ENCODE measurements at regions not wholly inside any gene's neighbourhood (a gene's known extent, or its start where the extent isn't known, plus 50 kb on each side); places are given as distances from the start of the nearest gene placed in this dataset.

DNA sequence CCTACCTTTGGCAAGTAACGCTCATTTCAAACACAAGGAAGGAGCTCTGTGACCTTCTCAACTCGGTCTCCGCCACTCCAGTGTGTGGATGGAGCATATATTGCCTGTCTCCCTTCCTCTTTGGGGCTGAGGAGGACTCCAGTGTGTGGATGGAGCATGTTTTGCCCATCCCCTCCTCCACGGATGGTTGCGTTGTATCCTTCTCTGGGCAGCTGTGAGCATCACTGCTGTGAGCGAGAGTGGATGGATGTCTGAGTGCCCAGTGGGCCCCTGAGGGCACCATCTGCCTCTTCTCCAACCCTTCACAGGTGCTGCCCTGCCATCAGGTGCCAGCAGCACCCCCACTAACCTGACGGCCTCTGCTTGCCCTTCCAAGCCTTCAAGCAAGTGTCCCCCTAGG is 186.2 kb downstream of the TEX29 start:
- intact Hi-C loops (cut with DNase I, micrococcal nuclease), result no loop called here
- peak in 1 of 3 donors; percentile 22 for DNase-seq
- TF ChIP-seq, protein P1, sequence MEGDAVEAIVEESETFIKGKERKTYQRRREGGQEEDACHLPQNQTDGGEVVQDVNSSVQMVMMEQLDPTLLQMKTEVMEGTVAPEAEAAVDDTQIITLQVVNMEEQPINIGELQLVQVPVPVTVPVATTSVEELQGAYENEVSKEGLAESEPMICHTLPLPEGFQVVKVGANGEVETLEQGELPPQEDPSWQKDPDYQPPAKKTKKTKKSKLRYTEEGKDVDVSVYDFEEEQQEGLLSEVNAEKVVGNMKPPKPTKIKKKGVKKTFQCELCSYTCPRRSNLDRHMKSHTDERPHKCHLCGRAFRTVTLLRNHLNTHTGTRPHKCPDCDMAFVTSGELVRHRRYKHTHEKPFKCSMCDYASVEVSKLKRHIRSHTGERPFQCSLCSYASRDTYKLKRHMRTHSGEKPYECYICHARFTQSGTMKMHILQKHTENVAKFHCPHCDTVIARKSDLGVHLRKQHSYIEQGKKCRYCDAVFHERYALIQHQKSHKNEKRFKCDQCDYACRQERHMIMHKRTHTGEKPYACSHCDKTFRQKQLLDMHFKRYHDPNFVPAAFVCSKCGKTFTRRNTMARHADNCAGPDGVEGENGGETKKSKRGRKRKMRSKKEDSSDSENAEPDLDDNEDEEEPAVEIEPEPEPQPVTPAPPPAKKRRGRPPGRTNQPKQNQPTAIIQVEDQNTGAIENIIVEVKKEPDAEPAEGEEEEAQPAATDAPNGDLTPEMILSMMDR (IDR thresholded peaks at IDR 0.05), result no peak
- no peak overlapping the region for H3K4me3 ChIP-seq
- no peaks in the 10 kb centered on the region for H3K9me3 ChIP-seq
- H3K4me1 ChIP-seq (ENCODE audit: low read depth), result no peaks in the 10 kb centered on the region
- H3K36me3 ChIP-seq (ENCODE audit: low read depth), result no peaks in the 10 kb centered on the region
- no peak for ATAC-seq

DNA sequence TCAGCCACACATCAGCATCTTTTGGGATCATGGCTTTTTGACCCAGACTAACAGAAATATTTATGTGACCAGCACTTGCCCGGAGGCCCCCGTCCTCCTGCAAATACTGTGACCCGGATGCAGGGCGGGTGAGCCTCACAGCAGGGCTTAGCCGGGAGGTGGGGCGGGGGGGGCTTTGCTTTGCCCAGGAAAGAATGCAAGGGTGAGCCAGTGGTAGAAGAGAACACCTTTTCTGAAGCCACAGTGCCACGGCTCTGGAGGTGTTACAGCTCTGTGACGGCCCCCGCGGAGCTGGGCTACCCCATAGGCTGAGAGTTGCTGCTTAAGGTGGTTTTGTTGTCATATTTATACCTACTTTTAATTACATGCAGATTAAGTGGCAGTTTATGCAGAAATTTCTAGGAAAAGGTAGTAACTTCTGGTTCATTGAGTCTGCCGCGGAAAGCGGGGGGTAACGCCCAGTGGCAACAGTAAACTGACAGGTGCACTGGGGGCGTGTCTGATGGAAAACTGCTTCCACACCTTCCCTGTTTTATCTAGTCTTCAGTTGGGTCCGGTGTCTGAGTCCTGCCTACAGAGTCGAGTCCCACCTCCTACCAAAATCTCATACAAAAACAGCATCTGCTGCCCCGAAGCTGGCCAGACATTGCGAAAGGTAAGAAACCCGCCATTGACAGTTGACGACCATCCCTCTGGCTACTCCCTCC is 187.9 kb downstream of the TEX29 start:
- Histone ChIP-seq H3K4me3 (no peak overlapping the region), H3K4me1 (ENCODE audit: low read depth) (no peaks in the 10 kb centered on the region), H3K36me3 (ENCODE audit: low read depth) (no peaks in the 10 kb centered on the region), H3K9me3 (no peaks in the 10 kb centered on the region)
- TF ChIP-seq, protein P1 (IDR thresholded peaks at IDR 0.05), result no peak
- DNase-seq (peak in 1 of 3 donors; percentile 22), ATAC-seq (no peak)
- intact Hi-C loops (cut with DNase I, micrococcal nuclease), result no loop called here

DNA sequence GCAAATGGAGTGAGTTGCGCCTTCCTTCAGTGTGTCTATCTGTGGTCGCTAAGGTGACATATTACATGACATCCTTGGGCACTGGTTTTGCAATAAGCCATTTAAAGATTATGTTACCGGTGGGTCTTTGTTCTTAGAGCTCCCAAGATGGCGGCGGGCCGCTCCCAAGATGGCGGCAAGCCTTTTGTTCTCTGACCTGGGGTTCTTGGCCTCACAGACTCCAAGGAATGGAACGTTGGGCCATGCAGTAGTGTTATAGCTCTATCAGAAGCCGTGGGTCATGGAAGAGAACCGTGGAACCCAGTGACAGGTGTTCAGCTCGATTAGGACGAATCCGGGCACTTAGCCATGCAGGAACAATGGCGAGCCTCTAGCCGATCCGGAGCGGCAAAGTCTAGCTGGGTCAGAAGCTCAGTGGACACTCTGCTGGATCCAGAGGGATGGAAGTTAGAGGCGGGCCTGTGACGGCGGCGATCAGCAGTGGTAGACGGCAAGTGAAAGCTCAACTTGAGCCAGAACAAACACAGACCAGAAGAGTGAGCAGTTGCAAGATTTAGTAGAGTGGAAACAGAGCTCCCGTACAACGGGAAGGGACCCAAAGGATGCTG is 188.6 kb downstream of the TEX29 start:
- DNase-seq (peak in 1 of 3 donors; percentile 33), ATAC-seq (no peak)
- Histone ChIP-seq H3K4me1 (ENCODE audit: low read depth) (no peaks in the 10 kb centered on the region), H3K4me3 (no peak overlapping the region), H3K9me3 (no peaks in the 10 kb centered on the region), H3K36me3 (ENCODE audit: low read depth) (no peaks in the 10 kb centered on the region)
- TF ChIP-seq, protein P1 (IDR thresholded peaks at IDR 0.05), result no peak
- intact Hi-C loops (cut with DNase I, micrococcal nuclease), result no loop called here

DNA sequence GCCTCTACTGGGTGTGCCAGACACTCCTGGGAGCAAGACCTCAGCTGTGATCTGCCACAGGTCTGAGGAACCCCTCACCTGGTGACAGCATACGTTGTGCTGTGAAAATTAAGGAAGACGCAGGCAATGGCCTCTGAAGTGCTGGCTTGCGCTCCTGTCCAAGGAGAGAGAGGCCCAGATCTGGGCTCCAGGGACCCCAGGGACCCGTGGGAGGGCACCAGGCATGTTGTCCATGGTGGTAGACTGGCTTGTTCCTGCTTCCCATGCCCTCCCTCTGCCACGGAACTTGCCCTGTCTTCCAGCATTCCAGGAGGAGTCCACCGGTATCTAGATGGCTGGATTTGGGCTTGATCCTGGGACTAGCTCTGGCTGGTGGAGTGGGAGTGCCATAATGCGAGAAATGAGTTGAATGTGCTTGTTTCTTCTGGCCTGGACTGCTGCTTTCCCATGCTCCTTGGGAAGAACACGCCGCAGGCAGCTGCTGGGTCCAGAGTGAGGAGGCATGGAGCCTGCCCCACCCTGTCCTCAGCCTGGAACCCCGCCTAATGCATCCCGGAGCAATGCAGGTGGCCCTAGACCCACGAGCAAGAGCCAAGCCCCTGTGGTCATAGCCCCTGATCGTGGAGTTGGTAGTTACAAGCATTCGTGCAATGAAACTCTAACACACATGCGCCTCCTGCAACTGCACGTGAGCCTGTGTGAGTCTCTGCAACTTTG is 190.2 kb downstream of the TEX29 start:
- TF ChIP-seq, protein P1 (IDR thresholded peaks at IDR 0.05), result no peak
- Histone ChIP-seq H3K9me3 (no peaks in the 10 kb centered on the region), H3K4me3 (no peak overlapping the region), H3K4me1 (ENCODE audit: low read depth) (no peaks in the 10 kb centered on the region), H3K36me3 (ENCODE audit: low read depth) (no peaks in the 10 kb centered on the region)
- no peak for ATAC-seq
- DNase-seq, result no peak
- intact Hi-C loops (cut with DNase I, micrococcal nuclease), result no loop called here

DNA sequence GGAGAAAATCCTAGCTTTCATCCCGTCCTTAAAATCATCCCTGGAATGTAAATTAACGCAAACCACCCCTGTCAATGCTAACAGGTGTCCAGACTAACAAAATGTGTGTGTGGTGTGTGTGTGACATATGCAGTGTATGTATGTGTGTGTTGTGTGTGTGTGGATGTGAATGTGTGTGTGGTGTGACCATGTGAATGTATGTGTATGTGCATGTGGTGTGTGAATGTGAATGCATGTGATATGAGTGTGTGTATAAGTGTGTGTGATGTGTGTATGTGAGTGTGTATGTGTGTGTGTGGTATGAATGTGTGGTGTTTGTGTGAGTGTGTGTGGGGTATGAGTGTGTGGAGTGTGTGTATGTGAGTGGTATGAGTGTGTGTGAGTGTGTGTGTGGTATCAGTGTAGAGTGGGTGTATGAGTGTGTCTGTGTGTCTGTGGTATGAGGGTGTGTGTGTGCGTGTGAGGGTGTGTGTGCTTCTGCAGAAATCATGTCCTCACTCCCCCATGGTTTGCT is 190.8 kb downstream of the TEX29 start:
- no peaks in the 10 kb centered on the region for H3K4me1 ChIP-seq (ENCODE audit: low read depth)

More for the DNA sequence above, 190.8 kb downstream of the TEX29 start:
- Histone ChIP-seq H3K4me3 (no peak overlapping the region), H3K9me3 (no peaks in the 10 kb centered on the region), H3K36me3 (ENCODE audit: low read depth) (no peaks in the 10 kb centered on the region)
- DNase-seq (no peak), ATAC-seq (peak; percentile 19)
- intact Hi-C loops (cut with DNase I, micrococcal nuclease), result no loop called here
- TF ChIP-seq, protein P1 (IDR thresholded peaks at IDR 0.05), result no peak

Data from mucosa of descending colon (tissue), 3 donors.